Stimulated activated CD8-positive, alpha-beta memory T cell treated with anti-CD3 and anti-CD28 coated beads, Interleukin-15, amount 100 ng/mL, for 48 hours (primary cell): ENCODE measurements at regions not wholly inside any gene's neighbourhood (a gene's known extent, or its start where the extent isn't known, plus 50 kb on each side); places are given as distances from the start of the nearest gene placed in this dataset.

ENCODE experiments used
- DNase-seq, 2 donors: peaks; one replicate each; pipeline ENCODE4 v3.0.0-alpha.2; 2020; ENCODE audit warnings: low read depth in 2 of 2

DNA sequence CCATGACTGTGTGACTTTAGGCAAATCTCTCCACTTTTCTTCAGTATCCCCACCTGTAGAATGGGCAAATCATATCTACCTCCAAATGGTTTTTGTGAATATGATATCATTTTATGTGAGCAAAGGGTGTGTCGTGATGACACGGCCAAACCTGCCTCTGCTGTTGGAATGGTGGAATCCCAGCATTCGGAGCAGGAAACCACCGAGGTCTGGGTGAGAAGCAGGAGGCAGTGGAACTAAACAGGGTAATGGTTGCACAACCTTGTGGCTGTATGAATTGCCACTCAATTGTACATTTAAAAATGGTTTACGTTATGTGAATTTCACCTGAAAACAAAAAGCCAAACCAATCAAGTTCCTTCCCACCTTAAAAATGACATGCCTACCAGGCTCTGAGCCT is 131.4 kb upstream of the ZMIZ1 start:
- DNase-seq, result no peak

DNA sequence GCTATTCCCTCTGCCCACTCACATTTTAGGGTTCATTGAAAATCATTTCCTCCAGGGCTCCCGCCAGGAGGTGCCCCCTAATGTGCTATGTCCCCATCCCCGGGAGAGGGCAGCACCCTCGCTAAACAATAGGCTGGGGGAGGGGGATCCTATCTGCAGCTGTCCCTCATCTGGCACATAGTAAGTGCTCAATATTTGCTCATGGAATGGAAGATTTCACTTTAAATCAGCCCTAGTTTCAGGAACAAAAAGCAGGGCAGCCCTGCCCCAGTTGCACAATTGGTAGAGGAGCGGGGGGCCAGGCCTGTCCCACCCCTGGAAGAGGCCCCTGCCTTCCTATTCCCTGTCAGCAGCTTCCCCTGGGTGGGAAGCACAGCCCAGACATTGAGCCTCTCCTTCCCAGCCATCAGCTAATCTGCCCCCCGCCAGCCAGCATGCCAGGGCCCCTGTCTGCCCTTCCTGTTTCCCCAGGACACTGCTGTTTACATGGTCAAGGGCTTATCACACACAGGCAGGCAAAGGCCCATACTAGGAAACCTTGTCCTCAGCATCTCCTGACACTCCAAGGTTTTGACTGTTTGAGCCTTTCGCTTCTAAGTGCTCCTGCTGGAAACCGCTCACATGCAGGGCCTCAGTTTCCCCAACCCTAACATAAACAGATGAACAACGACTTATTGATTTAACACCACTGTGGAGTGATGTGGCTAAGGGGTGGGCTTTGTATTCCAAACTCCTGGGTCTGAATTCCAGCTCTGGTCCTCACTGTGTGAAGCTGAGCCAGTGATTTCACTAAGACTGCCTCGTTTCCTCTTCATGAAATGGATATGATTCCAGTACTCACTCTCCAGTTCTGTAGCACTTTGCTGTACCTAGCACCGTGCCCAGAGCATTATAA is 130.7 kb upstream of the ZMIZ1 start:
- DNase-seq, result peak; percentile 1 to 4

DNA sequence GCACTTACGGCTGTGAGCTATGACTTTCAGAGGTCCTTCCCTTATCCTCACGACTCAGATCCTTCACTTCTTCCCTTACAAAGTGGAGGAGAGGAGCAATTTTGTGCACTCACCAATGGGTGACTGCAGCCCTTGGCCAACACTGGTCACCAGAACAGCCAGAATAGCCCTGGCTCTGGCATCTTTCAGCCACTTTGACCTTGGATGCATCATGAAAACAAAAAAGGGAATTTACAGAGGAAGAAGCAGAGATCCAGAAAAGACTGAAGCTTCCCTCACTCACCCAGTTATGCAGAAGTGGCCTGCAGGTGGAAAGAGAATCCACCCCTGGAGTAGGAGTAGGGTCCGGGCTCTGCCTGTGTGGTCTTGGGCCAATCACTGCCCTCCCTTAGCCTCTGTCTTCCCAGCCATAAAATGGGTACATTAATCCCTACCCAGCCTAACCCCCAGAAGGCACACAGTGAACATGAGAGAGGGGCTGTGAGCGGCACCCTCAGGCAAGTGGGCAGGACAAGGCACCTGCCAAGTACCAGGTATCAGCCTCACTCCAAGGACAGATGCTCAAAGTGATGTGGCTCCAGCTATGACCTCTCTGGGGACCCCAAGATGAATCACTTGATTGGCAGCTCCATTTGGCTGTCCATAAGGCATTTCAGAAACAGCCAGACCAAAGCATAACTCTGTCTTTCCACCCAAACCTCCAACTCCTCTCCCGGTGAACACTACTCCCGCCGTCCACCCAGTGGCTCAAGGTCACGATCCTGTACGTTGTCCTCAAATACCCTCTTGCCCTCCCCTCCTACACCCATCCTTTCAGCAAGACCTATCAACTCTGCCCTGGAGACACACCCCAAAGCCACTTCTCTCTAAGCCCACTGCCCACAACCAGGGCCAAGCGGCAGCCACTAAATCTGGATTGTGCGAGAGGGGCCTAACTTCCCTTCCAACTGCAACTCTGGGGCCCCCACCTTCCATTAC is 129.8 kb upstream of the ZMIZ1 start:
- no peak for DNase-seq

DNA sequence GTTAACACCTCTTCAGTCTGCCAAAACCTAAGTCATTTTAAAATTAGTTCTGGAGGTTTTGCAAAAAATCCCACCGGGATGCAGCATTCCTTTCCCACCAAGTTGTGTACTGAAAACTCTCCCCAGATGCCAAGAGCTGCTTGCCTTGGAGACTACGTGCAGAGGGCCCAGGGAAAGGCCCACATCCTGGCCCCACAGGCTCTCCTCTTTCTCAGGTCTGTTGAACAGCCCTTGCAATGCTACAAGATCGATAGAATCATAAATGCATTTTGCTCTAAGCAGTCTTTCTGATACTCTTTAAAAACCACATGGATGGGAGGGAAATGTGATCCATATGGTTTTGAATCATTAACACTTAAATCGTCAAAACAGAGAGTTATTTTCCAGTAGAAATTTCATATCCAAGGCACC is 126.7 kb upstream of the ZMIZ1 start:
- DNase-seq, result no peak

DNA sequence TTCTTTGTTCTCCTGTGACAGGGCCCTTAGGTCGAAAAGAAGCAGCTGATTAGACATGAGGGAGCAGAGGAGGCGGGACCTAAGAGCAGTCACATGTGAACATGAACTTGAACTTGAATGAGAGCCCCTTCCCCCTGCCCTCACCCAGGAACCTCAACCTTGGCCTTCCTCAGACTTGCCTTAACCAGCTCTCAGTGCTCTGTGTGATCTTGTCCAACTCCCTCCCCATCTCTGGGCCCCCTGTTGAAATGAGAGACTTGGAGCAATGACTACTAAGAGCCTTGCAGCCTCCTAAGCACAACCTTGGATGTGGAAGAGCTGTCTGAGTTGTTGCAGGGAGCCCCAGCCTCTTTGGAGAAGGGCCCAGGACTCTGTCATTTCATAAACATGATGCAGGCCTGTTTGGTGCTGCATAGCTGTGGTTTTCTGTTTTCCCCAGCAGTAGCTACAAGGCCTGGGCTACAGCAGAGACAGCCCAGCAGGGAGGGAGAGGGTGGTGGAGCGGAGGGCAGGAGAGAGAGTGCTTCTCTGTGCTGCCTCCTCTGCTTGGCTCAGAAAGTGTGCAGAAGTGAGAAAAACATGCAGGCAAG is 123.9 kb upstream of the ZMIZ1 start:
- DNase-seq, result no peak

DNA sequence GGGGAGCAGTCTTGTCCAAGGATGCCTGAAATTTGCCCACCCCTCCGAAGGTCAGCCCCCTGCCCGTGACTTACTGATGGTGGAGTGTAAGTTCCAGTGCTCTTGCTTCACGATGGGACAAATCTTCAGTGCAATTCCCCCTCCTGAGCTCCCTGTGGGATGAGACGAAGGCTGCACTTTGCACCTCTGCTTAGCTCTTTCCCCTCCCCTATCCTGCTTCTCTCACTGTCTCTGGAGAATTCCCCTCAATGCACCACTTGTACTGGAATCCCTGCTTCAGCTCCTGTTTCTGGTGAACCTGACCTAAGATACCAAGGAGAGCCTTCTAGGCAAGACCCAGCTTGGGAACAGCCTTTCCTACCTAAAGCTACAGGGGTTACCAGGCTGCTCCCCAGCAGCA is 122.9 kb upstream of the ZMIZ1 start:
- no peak for DNase-seq

DNA sequence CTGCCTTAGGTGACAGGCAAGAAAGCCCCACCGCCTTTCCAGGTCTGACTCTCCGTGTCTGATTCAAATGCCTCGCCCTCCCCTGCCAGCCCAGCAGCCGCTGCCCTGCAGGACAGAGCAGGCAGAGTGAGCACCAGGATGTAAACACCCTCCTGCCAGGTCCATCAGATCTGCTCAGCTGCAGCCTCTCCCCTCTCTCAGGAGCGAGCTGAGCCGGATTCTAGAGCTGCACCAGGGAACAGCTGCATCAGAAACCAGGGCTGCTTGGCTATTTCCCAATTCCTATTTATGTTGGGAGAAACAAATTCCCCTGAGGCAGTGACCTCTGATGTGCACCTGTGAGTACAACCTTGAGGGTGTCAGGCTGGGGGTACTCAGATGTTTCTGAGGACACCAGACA is 121.5 kb upstream of the ZMIZ1 start:
- no peak for DNase-seq

DNA sequence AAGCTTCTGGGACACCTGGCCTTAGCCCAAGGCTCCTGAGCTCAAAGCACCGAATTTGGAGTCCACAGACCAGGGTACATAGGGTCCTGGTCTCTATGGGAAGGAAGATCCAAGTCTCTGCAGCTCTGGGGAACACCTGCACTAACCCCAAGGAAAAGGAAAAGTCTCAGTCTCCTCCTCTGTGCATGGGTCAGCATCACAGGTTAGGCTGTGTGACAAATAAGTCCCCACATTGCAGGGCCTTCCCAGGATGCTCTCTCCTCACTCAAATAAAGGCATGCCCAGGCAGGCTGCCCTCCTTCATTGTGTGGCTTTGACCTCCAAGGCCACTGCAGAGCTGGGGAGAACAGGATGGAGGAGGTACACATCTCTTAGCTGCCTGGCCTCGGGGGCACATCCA is 121.0 kb upstream of the ZMIZ1 start:
- DNase-seq, result no peak

DNA sequence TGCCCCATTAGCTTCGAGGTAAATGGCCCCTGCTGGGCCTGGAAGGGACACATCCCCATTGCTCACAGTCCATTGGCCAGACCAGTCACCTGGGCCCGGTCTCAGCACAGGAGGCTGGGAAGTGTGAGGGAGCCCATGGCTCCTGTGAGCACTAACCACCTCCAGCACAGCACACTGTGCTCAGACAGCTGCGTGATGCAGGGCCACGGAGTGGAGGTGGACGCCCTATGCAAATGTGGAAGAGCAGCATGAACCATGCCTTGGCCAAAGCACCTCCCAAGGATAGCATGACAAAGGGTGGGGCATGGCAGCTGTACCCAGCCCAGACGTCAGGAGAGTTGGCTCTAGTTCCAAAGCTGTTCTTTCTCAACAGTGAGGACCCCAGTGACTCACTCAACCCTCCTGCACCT is 120.1 kb upstream of the ZMIZ1 start:
- no peak for DNase-seq

DNA sequence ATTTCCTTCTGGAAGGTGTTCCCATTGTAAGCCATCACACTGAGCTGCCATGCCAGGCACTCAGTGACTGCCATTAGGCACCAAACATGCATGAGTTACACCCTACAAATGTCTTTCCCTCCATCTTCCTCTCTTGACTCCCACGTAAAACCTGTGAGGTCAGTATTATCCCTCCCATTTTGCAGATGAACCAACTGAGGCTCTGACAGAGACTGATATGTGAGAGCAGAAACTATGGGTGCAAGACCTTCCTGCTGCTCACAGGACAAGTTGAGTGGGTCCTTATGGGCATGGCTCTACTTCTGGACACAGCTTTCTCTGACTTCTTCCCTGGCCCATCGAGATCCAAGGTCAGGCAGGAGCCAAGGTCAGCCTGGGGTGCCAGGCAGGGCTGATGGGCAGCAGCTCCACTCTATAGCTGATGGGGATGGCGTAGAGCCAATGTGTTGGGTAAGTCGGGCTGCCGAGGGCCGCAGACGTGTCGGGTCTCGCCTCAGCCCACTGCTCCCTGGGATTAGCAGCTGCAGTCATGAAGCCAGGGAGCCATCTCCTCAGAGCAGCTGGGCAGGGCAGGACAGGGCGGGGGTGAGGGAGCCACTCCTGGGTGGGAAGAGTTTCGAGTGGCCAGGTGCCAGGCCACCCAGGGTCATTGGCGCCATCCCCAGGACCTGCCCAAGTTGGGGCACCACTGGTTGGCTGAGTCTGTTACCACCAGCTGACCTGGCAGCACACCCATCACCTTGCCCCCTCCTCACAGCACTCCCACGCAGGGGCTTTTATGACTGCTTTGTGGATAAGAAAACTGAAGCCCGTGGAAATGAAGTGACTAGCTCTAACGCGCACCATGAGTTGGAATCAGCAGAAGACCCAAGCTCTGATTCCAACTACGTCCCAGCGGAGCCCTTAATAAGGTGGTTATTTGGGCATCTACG is 117.8 kb upstream of the ZMIZ1 start:
- no peak for DNase-seq

DNA sequence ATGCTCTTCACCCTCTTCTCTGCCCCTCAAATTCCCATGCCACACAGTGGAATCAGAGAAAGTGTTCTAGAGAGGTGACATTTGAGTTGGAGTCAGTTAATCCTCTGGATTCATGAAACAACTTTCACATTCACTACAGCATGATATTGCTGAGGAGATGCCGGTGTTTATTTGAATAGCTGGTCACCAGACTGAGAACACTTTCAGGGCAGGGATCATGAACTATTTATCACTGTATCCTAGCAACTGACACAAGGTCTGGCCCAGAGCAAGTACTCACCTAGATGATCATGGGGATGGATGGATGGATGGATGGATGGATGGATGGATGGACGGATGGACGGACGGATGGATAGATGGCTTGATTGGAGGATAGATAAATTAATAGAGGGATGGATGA is 116.7 kb upstream of the ZMIZ1 start:
- DNase-seq, result no peak

DNA sequence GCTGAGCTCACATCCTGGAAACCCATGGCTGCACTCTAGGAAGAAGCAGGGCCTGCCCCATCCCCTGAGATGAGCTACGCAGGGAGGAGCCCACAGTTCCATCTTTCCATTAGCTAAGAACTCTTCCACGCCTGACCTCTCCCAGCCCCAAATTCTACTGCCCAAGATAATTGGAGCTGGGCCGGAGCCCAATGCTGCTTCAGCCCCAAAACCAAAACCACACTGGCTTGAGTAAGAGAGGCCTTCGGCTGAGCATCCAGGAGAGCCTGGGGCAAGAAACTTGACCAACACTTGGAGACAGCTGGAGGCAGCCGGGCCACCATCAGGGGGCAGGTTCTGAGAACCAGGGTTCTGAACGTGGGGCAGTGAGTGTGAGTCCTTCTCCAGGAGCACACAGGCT is 116.1 kb upstream of the ZMIZ1 start:
- no peak for DNase-seq

DNA sequence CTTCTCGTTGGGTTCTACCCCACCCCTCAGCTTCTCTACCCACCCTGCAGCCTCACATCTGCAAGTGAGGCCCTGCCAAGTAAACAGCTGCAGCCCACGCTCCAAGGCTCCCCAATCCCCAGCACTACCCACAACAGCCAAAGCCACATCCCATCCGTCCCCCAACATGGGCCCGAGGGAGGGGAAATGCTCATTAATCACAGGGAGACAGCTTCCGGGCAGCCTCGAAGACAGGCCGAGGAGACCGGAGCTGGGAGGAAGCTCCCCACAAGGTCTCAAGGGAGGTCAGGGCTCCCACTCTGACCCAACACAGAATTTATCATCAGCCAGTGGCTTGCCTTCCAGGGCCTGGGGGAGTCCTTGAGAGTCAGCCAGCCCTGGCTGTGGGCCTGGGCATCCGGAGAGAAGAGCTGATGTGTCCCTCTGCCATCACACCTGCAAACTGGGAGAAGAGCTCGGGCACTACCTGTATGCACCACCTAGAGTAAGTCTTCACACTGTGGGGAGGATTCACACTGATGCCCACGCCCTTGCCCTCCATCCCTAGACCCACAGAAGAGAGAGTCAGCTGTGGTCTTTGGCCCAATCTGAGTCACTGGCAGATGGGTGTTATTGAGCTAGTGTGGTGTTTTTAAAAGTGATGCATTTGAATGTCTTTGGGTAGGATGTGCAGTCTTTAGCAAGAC is 115.5 kb upstream of the ZMIZ1 start:
- DNase-seq, result no peak

DNA sequence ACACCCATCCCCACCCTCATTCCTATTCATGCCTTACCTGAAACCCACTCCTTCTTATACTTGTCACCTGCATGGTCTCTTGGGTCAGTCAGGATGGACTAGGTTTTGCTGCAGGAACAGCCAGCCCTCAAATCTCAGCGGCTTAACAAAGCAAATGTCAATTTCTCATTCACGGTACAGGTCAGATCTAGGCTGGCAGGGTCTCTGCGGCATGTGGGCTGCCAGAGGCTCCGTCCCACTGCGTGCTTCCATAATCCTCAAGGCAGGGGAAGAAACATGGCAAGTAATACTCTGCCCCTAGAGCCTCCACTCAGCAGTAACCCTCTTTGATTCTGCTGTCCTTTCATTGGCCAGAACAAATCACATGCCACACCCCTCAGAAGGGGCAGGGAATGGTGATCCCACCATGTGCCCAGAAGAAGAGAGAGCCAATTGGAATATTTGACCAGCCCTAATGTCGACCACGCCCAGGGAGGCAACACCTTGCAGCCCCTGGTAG is 114.9 kb upstream of the ZMIZ1 start:
- no peak for DNase-seq

DNA sequence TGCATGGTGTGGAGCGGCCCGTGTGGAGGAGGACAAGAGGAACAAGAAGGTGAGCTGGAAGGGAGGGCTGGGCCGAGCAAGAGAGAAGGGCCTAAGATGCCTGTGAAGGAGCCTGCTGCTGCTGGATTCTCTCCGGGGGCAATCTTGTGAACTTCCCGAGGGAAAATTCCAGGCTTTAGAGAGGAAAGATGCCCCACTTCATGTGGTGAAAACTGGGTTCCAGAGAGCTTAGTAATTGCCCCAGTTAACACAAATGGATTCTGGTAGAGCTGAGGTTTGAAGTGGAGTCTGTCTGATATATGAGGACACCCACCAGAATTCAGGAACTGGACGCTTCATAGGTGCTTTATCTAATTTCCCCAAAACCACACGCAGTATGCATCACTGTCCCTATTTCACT is 114.1 kb upstream of the ZMIZ1 start:
- no peak for DNase-seq

DNA sequence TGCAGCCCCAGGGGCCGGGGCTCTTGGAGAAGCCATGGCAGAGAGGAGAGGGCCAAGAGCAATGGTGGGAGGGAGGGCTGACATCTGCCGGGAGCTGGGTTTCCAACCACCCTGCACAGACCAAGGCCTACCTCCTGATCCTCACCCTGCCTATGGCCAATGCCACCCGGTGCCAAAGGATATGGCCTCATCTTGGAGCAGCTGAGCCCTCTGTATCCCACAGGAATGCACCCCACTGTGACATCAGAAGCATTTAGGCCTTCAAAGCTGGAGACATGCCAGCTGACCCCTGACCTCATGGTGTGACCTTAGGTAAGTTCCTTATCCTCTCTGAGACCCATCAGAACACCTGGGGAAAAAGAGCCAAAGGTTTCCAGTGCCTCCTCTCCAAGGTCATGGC is 113.6 kb upstream of the ZMIZ1 start:
- DNase-seq, result no peak

DNA sequence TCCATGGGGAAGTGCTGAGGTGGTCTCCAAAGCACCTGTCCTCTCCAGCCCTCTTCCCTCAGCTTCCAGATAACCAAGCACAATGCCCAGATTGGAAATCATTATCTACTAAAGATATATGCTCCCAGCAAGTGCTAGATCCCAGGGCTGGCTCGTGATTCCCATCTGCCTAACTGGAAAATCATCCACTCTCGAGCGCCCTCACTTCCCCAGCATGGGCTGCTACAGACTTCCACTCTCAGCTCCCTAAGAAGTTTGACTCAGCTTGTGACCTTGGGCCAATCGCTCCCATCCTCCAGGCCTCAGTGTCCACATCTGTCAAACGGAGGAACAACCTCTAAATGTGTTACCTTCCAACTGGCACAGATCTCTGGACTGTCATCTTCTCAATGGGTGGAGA is 112.4 kb upstream of the ZMIZ1 start:
- DNase-seq, result no peak

DNA sequence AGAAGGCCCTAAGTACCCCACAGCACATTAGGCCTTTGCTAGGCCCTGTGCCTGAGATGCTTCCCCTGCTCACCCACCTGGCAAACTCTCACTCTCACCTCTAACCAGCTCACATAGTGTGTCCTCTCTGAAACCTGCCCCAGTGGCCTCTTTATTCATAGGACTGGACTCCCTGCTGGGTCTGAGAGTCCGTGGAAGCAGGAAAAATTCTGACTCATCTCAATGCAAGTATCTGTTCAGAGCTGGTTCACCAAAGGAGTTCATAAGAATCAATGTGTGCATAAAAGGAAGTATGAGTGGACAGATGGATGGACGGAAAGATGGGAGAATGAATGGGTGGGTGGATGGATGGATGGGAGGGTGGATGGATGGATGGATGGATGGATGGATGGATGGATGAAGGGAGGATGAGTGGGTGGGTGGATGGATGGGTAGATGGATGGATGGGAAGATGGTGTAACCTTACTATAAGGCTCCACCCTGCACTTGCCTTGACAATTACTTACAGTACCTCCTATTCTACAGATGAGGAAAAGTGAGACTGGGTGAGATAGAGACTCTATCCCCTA is 111.2 kb upstream of the ZMIZ1 start:
- DNase-seq, result no peak

DNA sequence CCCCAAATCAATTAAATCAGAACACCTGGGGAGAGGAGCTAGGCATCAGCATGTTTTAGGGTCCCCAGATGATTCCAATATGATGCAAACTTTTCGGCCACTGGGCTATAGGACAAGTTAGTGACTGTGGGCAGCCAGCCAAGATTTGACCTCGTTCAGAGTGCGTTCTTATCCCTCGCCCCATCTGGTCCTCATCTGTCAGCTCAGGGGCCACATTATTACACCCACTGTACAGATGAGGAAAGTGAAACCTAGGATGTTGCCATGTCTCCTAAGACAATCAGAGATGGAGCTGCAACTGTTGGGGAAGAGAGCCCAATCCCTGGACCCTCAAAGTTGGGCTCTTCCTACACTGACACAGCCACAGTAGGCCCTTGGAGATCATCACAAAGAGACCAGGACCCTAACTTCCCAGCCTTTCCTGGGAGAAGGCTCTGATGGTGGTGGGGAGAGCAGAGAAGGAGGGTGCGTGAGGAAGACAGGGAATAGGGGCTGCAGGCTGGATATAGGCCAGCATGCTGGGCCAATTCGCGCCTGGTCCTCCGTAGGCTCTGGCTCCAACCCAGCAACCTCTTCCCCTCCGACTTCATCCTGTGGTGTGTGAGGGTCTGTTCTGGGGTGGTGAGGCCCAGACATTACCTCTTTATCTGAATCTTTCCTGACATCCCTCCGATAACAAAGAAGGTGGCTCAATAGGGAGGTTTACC is 109.4 kb upstream of the ZMIZ1 start:
- no peak for DNase-seq

DNA sequence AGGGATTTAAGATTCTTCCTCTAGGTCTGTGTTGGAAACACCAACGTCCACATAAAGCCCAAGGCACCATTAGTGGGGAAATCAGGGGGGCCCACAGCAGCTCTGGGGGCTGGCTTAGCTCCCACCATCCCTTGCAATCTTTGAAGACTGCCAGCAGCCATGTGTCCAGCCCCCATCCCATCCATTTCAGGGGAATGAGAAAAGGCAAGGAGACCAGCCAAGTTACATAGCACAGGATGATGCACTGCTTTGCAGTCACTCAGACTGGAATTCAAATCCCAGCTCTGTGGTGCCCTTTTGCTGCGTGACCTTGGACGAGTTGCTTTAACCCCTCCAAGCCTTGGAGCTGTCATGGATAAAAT is 108.9 kb upstream of the ZMIZ1 start:
- DNase-seq, result no peak
